Stimulated activated CD4-positive, alpha-beta T cell treated with anti-CD3 and anti-CD28 coated beads, TNF-alpha, amount 100 ng/mL, for 4 hours (primary cell): ENCODE measurements at regions not wholly inside any gene's neighbourhood (a gene's known extent, or its start where the extent isn't known, plus 50 kb on each side); places are given as distances from the start of the nearest gene placed in this dataset.

Experiments used
- DNase-seq, 3 experiments: peaks; one replicate each; pipeline ENCODE4 v3.0.0-alpha.2; 2020; ENCODE audit warnings: low read depth in 3 of 3

- no peak for DNase-seq
Measured at GRCh38 chr12:124630791-124631313, 63.4 kb upstream of the NCOR2 start.

- DNase-seq, result no peak
Measured at GRCh38 chr12:124629789-124630480, 62.5 kb upstream of the NCOR2 start.

DNA sequence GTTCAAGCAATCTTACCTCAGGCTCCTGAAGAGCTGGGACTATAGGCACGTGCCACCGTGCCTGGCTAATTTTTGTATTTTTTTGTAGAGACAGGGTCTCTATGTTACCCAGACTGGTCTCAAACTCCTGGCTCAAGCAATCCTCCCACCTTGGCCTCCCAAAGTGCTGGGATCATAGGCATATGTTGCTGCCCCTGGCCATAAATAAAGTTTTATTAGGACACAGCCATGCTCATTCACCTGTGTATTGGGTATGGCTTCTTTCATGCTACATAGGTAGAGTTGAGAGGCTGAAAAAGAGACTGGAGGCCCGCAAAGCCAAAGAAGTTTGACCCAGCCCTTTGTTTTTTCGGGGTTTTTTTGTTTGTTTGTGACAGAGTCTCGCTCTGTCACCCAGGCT lies 61.7 kb upstream of the NCOR2 start:
- no peak for DNase-seq

DNA sequence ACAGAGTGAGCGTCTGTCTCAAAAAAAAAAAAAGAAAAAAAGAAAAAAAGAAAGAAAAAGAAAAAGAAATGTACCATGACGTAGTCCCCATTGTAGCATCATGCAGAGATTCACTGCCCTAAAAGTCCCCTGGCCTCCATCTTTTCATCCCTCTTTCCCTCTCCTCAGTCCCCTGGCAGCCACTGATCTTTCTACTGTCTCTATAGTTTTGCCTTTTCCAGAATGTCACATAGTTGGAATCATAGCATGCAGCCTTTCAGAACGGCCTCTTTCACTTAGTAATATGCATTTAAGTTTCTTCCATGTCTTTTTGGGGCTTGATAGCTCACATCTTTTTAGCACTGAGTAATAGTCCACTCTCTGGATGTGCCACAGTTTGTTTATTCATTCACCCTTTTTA lies 60.5 kb upstream of the NCOR2 start:
- DNase-seq, result no peak

GRCh38 chr12:124626971-124627411 lies 59.6 kb upstream of the NCOR2 start:
- no peak for DNase-seq

GRCh38 chr12:124625867-124626675 lies 58.7 kb upstream of the NCOR2 start:
- DNase-seq, result no peak

DNA sequence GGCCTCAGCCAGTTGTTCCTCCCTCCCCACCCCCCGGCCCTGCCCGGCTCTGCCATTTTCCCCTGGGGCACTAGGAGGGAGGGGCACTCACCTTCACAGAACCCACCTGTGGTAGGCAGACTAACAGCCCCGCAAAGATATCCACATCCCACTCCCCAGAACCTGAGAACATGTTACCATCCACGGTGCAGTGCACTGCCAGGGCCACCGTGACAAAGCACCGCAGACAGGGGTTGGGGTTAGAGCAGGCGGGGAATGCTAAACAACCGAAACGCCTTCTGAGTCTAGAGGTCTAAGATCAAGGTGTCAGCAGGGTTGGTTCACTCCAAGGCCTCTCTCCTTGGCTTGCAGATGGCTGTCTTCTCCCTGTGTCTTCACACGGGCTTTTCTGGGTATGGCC lies 57.4 kb upstream of the NCOR2 start:
- no peak for DNase-seq

- DNase-seq, result no peak
Measured at GRCh38 chr12:124623344-124624035, 56.1 kb upstream of the NCOR2 start.

- no peak for DNase-seq
Measured at GRCh38 chr12:124622764-124623163, 55.4 kb upstream of the NCOR2 start.

DNA sequence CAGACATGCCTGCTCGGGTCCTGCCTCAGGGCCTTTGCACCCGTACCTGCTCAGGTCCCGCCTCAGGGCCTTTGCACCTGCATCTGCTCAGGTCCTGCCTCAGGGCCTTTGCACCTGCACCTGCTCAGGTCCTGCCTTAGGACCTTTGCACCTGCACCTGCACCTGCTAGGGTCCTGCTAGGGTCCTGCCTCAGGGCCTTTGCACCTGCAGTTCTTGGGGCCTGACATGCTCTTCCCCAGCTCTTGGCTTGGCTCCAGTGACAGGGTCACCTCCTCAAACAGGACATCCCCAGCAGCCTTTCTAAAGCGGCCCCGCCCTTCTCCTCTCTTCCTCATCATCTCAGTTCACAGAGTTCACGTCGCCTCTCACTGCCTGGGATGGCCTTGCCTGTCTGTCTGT lies 54.9 kb upstream of the NCOR2 start:
- no peak for DNase-seq

DNA sequence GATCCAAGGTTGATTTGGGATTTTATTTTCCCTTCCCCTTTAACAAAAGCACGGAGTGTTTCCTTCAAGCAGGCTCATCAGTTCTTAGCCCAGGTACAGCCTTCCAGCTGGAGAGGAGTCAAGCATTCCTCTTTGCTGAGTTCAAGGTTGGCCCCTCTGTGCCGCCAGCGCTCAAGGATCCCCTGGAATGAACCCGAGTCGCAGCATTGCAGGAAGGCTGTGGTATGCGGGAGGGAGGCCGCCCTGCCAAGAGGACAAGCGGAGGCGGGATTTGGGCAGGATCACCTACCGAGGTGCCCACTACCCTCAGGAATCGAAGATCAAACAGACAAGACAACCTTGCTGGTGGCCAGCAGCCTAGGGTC lies 53.9 kb upstream of the NCOR2 start:
- no peak for DNase-seq

- DNase-seq, result no peak
Measured at GRCh38 chr12:124620606-124621295, 53.3 kb upstream of the NCOR2 start.

DNA sequence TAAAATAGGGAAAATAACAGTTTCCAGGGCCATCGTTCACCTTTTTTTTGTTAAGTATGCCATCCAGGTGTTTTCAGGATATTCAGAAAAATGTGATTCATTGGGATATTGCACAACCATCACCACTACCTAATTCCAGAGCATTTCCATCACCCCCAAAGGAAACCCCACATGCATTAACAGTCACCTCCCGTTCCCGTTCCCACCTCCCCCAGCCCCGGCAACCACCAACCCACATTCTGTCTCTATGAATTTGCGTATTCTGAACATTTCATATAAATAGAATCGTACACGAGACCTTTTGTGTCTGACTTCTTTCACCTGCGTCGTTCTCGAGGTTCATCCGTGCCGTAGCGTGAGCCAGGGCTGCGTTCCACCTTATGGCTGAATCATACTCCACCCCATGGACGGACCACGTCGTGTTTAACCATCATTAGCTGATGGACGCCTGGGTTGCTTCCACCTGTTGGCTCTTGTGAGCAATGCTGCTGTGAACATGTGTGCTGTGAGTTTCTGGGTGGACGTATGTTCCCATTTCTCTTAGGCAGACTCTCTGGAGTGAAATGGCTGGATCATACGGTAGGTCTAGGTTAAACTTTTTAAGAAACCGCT lies 51.0 kb upstream of the NCOR2 start:
- DNase-seq, result no peak

DNA sequence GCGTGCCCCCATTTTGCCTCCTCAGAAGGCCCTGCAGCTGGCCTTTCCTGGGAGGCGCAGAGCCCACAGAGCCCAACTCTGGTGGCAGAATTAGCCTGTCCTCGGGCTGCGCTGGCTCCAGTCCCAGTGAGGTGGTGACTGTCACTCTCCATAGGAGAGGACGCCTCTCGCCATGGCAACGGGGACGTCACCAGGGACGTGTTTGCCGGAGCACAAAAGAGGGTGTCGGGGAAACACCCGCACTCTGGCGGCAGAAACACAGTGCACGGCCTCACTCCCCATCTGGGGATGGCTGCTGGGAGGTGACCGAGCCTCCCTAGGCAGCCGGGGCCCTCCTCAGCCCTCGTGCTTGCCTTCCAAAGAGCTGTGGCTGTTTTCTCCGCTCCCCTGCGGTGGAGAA lies 50.2 kb upstream of the NCOR2 start:
- no peak for DNase-seq
